ENCODE measurements at regions not wholly inside any gene's neighbourhood (a gene's known extent, or its start where the extent isn't known, plus 50 kb on each side); places are given as distances from the start of the nearest gene placed in this dataset.
A peak's percentile ranks its signal among the peaks of the same experiment; 100 is the strongest.

- TF ChIP-seq CTCF (conservative IDR thresholded peaks at IDR 0.05; ENCODE audit: low read depth, low read length), result no peak
- no peak overlapping the region for H3K4me3 ChIP-seq (ENCODE audit: low read depth, low read length)
- no peak for DNase-seq (ENCODE audit: low read depth)
Measured at GRCh38 chr10:114762811-114763210, 58.8 kb upstream of the FHIP2A start.

GRCh38 chr10:114764656-114765055, 56.9 kb upstream of the FHIP2A start:
- no peak for DNase-seq (ENCODE audit: low read depth)
- H3K4me3 ChIP-seq (ENCODE audit: low read depth, low read length), result no peak overlapping the region
- no peak for TF ChIP-seq CTCF (conservative IDR thresholded peaks at IDR 0.05; ENCODE audit: low read depth, low read length)

- DNase-seq (ENCODE audit: low read depth), result no peak
- TF ChIP-seq CTCF (conservative IDR thresholded peaks at IDR 0.05; ENCODE audit: low read depth, low read length), result no peak
- H3K4me3 ChIP-seq (ENCODE audit: low read depth, low read length), result no peak overlapping the region
Measured at GRCh38 chr10:114766470-114766869, 55.1 kb upstream of the FHIP2A start.

- peak overlapping the region; percentile 50 for H3K4me3 ChIP-seq (ENCODE audit: low read depth, low read length)
- peak; percentile 58 for DNase-seq (ENCODE audit: low read depth)
Measured at GRCh38 chr10:114767101-114767985, 54.2 kb upstream of the FHIP2A start.

GRCh38 chr10:114767986-114768821, 53.4 kb upstream of the FHIP2A start:
- peak; percentile 18 for DNase-seq (ENCODE audit: low read depth)
- no peak for TF ChIP-seq CTCF (conservative IDR thresholded peaks at IDR 0.05; ENCODE audit: low read depth, low read length)
- peak overlapping the region; percentile 50 for H3K4me3 ChIP-seq (ENCODE audit: low read depth, low read length)

More at GRCh38 chr10:114767101-114767985, 54.2 kb upstream of the FHIP2A start:
- no peak for TF ChIP-seq CTCF (conservative IDR thresholded peaks at IDR 0.05; ENCODE audit: low read depth, low read length)

GRCh38 chr10:114770009-114770408, 51.6 kb upstream of the FHIP2A start:
- no peak for TF ChIP-seq CTCF (conservative IDR thresholded peaks at IDR 0.05; ENCODE audit: low read depth, low read length)
- no peak overlapping the region for H3K4me3 ChIP-seq (ENCODE audit: low read depth, low read length)
- no peak for DNase-seq (ENCODE audit: low read depth)

All from choroid plexus epithelial cell (primary cell).